WERI-Rb-1 (cell line): ENCODE measurements at regions not wholly inside any gene's neighbourhood (a gene's known extent, or its start where the extent isn't known, plus 50 kb on each side); places are given as distances from the start of the nearest gene placed in this dataset.

ENCODE experiments used
- DNase-seq: peaks from one replicate; pipeline ENCODE4 v3.0.0-alpha.2; 2020
- H3K27ac ChIP-seq: fragments of 250-450 bp; sonication (Bioruptor Pico); 2 replicates; pipeline ENCODE4 v1.5.1; 2020; ENCODE audit warnings: mild to moderate bottlenecking, moderate library complexity
- H3K27me3 ChIP-seq: fragments of 250-450 bp; sonication (Bioruptor Pico); 2 replicates; pipeline ENCODE4 v1.5.1; 2021; ENCODE audit warnings: mild to moderate bottlenecking, low read depth, moderate library complexity; ENCODE audit not compliant: insufficient read depth, severe bottlenecking
- H3K36me3 ChIP-seq: fragments of 250-450 bp; sonication (Bioruptor Pico); 2 replicates; pipeline ENCODE4 v1.5.1; 2020; ENCODE audit warnings: mild to moderate bottlenecking, moderate library complexity
- H3K4me3 ChIP-seq: 2 replicates; pipeline ENCODE4 v1.5.1; 2011; ENCODE audit warnings: low read depth, mild to moderate bottlenecking, control low read depth, low read length
- H3K9me3 ChIP-seq: fragments of 250-450 bp; sonication (Bioruptor Pico); 2 replicates; pipeline ENCODE4 v1.5.1; 2021; ENCODE audit warnings: mild to moderate bottlenecking, moderate library complexity; ENCODE audit not compliant: severe bottlenecking
- TF ChIP-seq, protein P1 (sequence below): IDR thresholded peaks from 2 replicates; pipeline ENCODE4 v1.5.1; 2011; ENCODE audit warnings: low read depth, mild to moderate bottlenecking, control low read depth, inconsistent platforms, low read length

- H3K9me3 ChIP-seq, result peaks cover 3% of the 10 kb centered on the region
- TF ChIP-seq, protein P1, sequence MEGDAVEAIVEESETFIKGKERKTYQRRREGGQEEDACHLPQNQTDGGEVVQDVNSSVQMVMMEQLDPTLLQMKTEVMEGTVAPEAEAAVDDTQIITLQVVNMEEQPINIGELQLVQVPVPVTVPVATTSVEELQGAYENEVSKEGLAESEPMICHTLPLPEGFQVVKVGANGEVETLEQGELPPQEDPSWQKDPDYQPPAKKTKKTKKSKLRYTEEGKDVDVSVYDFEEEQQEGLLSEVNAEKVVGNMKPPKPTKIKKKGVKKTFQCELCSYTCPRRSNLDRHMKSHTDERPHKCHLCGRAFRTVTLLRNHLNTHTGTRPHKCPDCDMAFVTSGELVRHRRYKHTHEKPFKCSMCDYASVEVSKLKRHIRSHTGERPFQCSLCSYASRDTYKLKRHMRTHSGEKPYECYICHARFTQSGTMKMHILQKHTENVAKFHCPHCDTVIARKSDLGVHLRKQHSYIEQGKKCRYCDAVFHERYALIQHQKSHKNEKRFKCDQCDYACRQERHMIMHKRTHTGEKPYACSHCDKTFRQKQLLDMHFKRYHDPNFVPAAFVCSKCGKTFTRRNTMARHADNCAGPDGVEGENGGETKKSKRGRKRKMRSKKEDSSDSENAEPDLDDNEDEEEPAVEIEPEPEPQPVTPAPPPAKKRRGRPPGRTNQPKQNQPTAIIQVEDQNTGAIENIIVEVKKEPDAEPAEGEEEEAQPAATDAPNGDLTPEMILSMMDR, result peak; percentile 30; the same call in 1 of the 2 replicates
- H3K27ac ChIP-seq, result no peak overlapping the region
Measured at GRCh38 chr2:78023356-78023755, 501.2 kb upstream of the LRRTM4 start.

GRCh38 chr2:78024996-78025395, 502.8 kb upstream of the LRRTM4 start:
- Histone ChIP-seq H3K9me3 (peaks cover 17% of the 10 kb centered on the region), H3K4me3 (no peak overlapping the region), H3K27ac (no peak overlapping the region), H3K36me3 (no peaks in the 10 kb centered on the region), H3K27me3 (no peaks in the 10 kb centered on the region)
- TF ChIP-seq, protein P1, result no peak
- no peak for DNase-seq

More at GRCh38 chr2:78023356-78023755, 501.2 kb upstream of the LRRTM4 start:
- no peak for DNase-seq
- H3K36me3 ChIP-seq, result no peaks in the 10 kb centered on the region
- H3K27me3 ChIP-seq, result no peaks in the 10 kb centered on the region
- H3K4me3 ChIP-seq, result no peak overlapping the region

GRCh38 chr2:78029392-78029995, 507.3 kb upstream of the LRRTM4 start:
- H3K9me3 ChIP-seq, result peaks cover 16% of the 10 kb centered on the region
- H3K36me3 ChIP-seq, result no peaks in the 10 kb centered on the region
- H3K4me3 ChIP-seq, result no peak overlapping the region
- no peak for DNase-seq
- no peaks in the 10 kb centered on the region for H3K27me3 ChIP-seq
- TF ChIP-seq, protein P1, result no peak
- no peak overlapping the region for H3K27ac ChIP-seq

GRCh38 chr2:78034706-78035105, 512.5 kb upstream of the LRRTM4 start:
- no peaks in the 10 kb centered on the region for H3K36me3 ChIP-seq
- H3K9me3 ChIP-seq, result peaks cover 4% of the 10 kb centered on the region
- TF ChIP-seq, protein P1, result no peak
- no peaks in the 10 kb centered on the region for H3K27me3 ChIP-seq
- no peak overlapping the region for H3K4me3 ChIP-seq
- no peak overlapping the region for H3K27ac ChIP-seq
- DNase-seq, result no peak

- Histone ChIP-seq H3K9me3 (no peaks in the 10 kb centered on the region), H3K36me3 (no peaks in the 10 kb centered on the region), H3K4me3 (no peak overlapping the region), H3K27ac (no peak overlapping the region), H3K27me3 (no peaks in the 10 kb centered on the region)
- DNase-seq, result no peak
- TF ChIP-seq, protein P1, result no peak
Measured at GRCh38 chr2:78035804-78036203, 513.6 kb upstream of the LRRTM4 start.

DNA sequence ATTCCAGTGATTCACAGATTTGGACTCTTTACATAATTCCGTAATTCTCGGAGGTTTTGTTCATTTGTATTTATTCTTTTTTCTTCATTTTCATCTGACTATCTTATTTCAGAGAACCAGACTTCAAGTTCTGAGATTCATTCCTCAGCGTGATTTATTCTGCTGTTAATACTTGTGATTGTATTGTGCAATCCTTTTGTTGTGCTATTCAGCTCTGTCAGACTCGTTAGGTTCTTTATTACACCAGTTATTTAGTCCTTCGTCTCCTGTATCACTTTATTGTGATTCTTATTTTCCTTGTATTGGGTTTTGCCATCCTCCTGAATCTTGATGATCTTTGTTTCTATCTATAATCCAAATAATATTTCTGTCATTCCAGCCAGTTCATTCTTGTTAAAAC, 529.3 kb upstream of the LRRTM4 start:
- Histone ChIP-seq H3K4me3 (no peak overlapping the region), H3K27ac (no peak overlapping the region), H3K36me3 (no peaks in the 10 kb centered on the region), H3K9me3 (no peaks in the 10 kb centered on the region), H3K27me3 (no peaks in the 10 kb centered on the region)
- TF ChIP-seq, protein P1, result no peak
- DNase-seq, result no peak
